HEK293 (cell line): ENCODE measurements at regions not wholly inside any gene's neighbourhood (a gene's known extent, or its start where the extent isn't known, plus 50 kb on each side); places are given as distances from the start of the nearest gene placed in this dataset.

Experiments
- HOXA7 ChIP-seq: sonication (generic); formaldehyde crosslinking; IDR thresholded peaks from 2 replicates; pipeline ENCODE4 v1.8.1; 2022; ENCODE audit warnings: missing genetic modification reagents, borderline replicate concordance
- TCF7L2 ChIP-seq: IDR thresholded peaks from 2 replicates; pipeline ENCODE4 v1.6.1; 2011; ENCODE audit warnings: low read depth, mild to moderate bottlenecking, inconsistent platforms, low read length, moderate library complexity, borderline replicate concordance
- TF ChIP-seq, protein P1 (sequence below): fragments of 450-650 bp; formaldehyde crosslinking; IDR thresholded peaks from 2 replicates; pipeline ENCODE4 v1.5.1; 2016; ENCODE audit warnings: missing biosample characterization, missing genetic modification characterization
- TF ChIP-seq, protein P2 (sequence below): fragments of 450-650 bp; formaldehyde crosslinking; IDR thresholded peaks from 2 replicates; pipeline ENCODE4 v1.5.1; 2016; ENCODE audit warnings: missing biosample characterization, missing genetic modification characterization

DNA sequence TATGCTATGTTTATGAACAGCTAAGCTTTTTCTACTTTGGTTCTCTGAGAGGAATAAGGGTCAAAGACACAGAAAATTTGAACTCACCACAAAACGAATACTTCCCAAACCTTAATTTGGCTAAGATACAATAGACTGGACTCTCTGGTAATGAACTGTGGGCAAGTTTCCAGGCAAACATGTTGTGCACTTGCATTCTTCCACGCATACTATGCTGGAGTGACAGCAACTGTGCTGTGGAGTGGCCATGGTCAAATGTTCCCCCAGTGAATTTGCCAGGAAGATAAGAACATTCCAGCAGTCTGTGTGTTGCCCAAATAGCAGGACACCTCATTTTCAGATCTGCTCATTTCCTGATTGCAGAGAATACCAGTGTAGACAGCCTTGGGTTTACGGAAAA is 275.3 kb upstream of the IL12B start:
- TF ChIP-seq TCF7L2 (no peak), HOXA7 (CRISPR knock-in tag) (no peak)
- TF ChIP-seq, protein P1, sequence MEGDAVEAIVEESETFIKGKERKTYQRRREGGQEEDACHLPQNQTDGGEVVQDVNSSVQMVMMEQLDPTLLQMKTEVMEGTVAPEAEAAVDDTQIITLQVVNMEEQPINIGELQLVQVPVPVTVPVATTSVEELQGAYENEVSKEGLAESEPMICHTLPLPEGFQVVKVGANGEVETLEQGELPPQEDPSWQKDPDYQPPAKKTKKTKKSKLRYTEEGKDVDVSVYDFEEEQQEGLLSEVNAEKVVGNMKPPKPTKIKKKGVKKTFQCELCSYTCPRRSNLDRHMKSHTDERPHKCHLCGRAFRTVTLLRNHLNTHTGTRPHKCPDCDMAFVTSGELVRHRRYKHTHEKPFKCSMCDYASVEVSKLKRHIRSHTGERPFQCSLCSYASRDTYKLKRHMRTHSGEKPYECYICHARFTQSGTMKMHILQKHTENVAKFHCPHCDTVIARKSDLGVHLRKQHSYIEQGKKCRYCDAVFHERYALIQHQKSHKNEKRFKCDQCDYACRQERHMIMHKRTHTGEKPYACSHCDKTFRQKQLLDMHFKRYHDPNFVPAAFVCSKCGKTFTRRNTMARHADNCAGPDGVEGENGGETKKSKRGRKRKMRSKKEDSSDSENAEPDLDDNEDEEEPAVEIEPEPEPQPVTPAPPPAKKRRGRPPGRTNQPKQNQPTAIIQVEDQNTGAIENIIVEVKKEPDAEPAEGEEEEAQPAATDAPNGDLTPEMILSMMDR (tag by site-specific recombination) = no peak
- TF ChIP-seq, protein P2, sequence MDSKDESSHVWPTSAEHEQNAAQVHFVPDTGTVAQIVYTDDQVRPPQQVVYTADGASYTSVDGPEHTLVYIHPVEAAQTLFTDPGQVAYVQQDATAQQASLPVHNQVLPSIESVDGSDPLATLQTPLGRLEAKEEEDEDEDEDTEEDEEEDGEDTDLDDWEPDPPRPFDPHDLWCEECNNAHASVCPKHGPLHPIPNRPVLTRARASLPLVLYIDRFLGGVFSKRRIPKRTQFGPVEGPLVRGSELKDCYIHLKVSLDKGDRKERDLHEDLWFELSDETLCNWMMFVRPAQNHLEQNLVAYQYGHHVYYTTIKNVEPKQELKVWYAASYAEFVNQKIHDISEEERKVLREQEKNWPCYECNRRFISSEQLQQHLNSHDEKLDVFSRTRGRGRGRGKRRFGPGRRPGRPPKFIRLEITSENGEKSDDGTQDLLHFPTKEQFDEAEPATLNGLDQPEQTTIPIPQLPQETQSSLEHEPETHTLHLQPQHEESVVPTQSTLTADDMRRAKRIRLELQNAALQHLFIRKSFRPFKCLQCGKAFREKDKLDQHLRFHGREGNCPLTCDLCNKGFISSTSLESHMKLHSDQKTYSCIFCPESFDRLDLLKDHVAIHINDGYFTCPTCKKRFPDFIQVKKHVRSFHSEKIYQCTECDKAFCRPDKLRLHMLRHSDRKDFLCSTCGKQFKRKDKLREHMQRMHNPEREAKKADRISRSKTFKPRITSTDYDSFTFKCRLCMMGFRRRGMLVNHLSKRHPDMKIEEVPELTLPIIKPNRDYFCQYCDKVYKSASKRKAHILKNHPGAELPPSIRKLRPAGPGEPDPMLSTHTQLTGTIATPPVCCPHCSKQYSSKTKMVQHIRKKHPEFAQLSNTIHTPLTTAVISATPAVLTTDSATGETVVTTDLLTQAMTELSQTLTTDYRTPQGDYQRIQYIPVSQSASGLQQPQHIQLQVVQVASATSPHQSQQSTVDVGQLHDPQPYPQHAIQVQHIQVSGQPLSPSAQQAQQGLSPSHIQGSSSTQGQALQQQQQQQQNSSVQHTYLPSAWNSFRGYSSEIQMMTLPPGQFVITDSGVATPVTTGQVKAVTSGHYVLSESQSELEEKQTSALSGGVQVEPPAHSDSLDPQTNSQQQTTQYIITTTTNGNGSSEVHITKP (tag by site-specific recombination) = no peak
